ENCODE measurements at regions not wholly inside any gene's neighbourhood (a gene's known extent, or its start where the extent isn't known, plus 50 kb on each side); places are given as distances from the start of the nearest gene placed in this dataset.
"Not testable (repeated sequence)": the region's sequence is repeated elsewhere in the genome, so short reads cannot be mapped to it uniquely, and the experiment has no call there.

- H3K27me3 Mint-ChIP-seq; H3K4me3 Mint-ChIP-seq; H3K27ac Mint-ChIP-seq; H3K36me3 Mint-ChIP-seq (ENCODE audit: low read depth); intact Hi-C loops (cut with micrococcal nuclease); DNase-seq; H3K4me1 Mint-ChIP-seq; H3K9me3 Mint-ChIP-seq: not testable (repeated sequence)
Observed at GRCh38 chr16:13850173-13850572, 69.8 kb upstream of the ERCC4 start.

- H3K36me3 Mint-ChIP-seq (ENCODE audit: low read depth): no peaks in the 10 kb centered on the region
- no peaks in the 10 kb centered on the region for H3K27me3 Mint-ChIP-seq
- H3K4me1 Mint-ChIP-seq: no peaks in the 10 kb centered on the region
- H3K4me3 Mint-ChIP-seq: no peak overlapping the region
- DNase-seq: no peak
- intact Hi-C loops (cut with micrococcal nuclease): no loop called here
- H3K27ac Mint-ChIP-seq: no peak overlapping the region
- peaks cover 7% of the 10 kb centered on the region for H3K9me3 Mint-ChIP-seq
Observed at GRCh38 chr16:13852827-13853226, 67.1 kb upstream of the ERCC4 start.

- no peak overlapping the region for H3K4me3 Mint-ChIP-seq
- DNase-seq: no peak
- intact Hi-C loops (cut with micrococcal nuclease): no loop called here
- no peak overlapping the region for H3K27ac Mint-ChIP-seq
- peaks cover 2% of the 10 kb centered on the region for H3K9me3 Mint-ChIP-seq
- H3K4me1 Mint-ChIP-seq: no peaks in the 10 kb centered on the region
- H3K36me3 Mint-ChIP-seq (ENCODE audit: low read depth): no peaks in the 10 kb centered on the region
- peaks cover 2% of the 10 kb centered on the region for H3K27me3 Mint-ChIP-seq
Observed at GRCh38 chr16:13856398-13856797, 63.6 kb upstream of the ERCC4 start.

- no peaks in the 10 kb centered on the region for H3K9me3 Mint-ChIP-seq
- no peaks in the 10 kb centered on the region for H3K4me1 Mint-ChIP-seq
- H3K4me3 Mint-ChIP-seq: no peak overlapping the region
- no peak overlapping the region for H3K27ac Mint-ChIP-seq
- no peak for DNase-seq
- intact Hi-C loops (cut with micrococcal nuclease): no loop called here
- peaks cover 3% of the 10 kb centered on the region for H3K27me3 Mint-ChIP-seq
- no peaks in the 10 kb centered on the region for H3K36me3 Mint-ChIP-seq (ENCODE audit: low read depth)
Observed at GRCh38 chr16:13856811-13857511, 63.0 kb upstream of the ERCC4 start.

- peaks cover 3% of the 10 kb centered on the region for H3K27me3 Mint-ChIP-seq
- H3K4me1 Mint-ChIP-seq: no peaks in the 10 kb centered on the region
- H3K36me3 Mint-ChIP-seq (ENCODE audit: low read depth): no peaks in the 10 kb centered on the region
Observed at GRCh38 chr16:13858873-13859580, 60.9 kb upstream of the ERCC4 start.

GRCh38 chr16:13863075-13863765, 56.7 kb upstream of the ERCC4 start:
- Mint-ChIP-seq H3K27me3 (peaks cover 5% of the 10 kb centered on the region), H3K36me3 (ENCODE audit: low read depth) (no peaks in the 10 kb centered on the region)
- no peak for DNase-seq

More at GRCh38 chr16:13858873-13859580, 60.9 kb upstream of the ERCC4 start:
- no peak for DNase-seq
- intact Hi-C loops (cut with micrococcal nuclease): no loop called here
- H3K9me3 Mint-ChIP-seq: peaks cover 3% of the 10 kb centered on the region
- H3K4me3 Mint-ChIP-seq: no peak overlapping the region
- no peak overlapping the region for H3K27ac Mint-ChIP-seq

GRCh38 chr16:13864689-13865088, 55.3 kb upstream of the ERCC4 start:
- Mint-ChIP-seq H3K4me1 (no peaks in the 10 kb centered on the region), H3K9me3 (peaks cover 3% of the 10 kb centered on the region), H3K4me3 (no peak overlapping the region), H3K27ac (no peak overlapping the region), H3K36me3 (ENCODE audit: low read depth) (no peaks in the 10 kb centered on the region), H3K27me3 (peaks cover 5% of the 10 kb centered on the region)
- intact Hi-C loops (cut with micrococcal nuclease): no loop called here
- DNase-seq: no peak

More at GRCh38 chr16:13863075-13863765, 56.7 kb upstream of the ERCC4 start:
- Mint-ChIP-seq H3K9me3 (peaks cover 3% of the 10 kb centered on the region), H3K27ac (no peak overlapping the region), H3K4me1 (no peaks in the 10 kb centered on the region), H3K4me3 (no peak overlapping the region)
- intact Hi-C loops (cut with micrococcal nuclease): no loop called here

- Mint-ChIP-seq H3K27me3 (peaks cover 3% of the 10 kb centered on the region), H3K27ac (no peak overlapping the region), H3K9me3 (peaks cover 3% of the 10 kb centered on the region), H3K4me1 (no peaks in the 10 kb centered on the region), H3K4me3 (no peak overlapping the region), H3K36me3 (ENCODE audit: low read depth) (no peaks in the 10 kb centered on the region)
- DNase-seq: peak; percentile 76
- intact Hi-C loops (cut with micrococcal nuclease): no loop called here
Observed at GRCh38 chr16:13866073-13866472, 53.9 kb upstream of the ERCC4 start.
